Endodermal cell (in vitro differentiated cells): ENCODE measurements at regions not wholly inside any gene's neighbourhood (a gene's known extent, or its start where the extent isn't known, plus 50 kb on each side); places are given as distances from the start of the nearest gene placed in this dataset.

Source experiments
- DNase-seq: peaks from one replicate; pipeline ENCODE4 v3.0.0-alpha.2; 2017
- H3K27ac ChIP-seq: 2 replicates; pipeline ENCODE4 v1.5.1; 2013; ENCODE audit warnings: mild to moderate bottlenecking, low read depth, low read length, moderate library complexity
- H3K27me3 ChIP-seq: 2 replicates; pipeline ENCODE4 v1.6.1; 2013; ENCODE audit warnings: mild to moderate bottlenecking, low read length, moderate library complexity; ENCODE audit not compliant: insufficient read depth, control insufficient read depth, poor library complexity, severe bottlenecking
- H3K36me3 ChIP-seq: 2 replicates; pipeline ENCODE4 v1.7.0; 2013; ENCODE audit warnings: mild to moderate bottlenecking, low read length, moderate library complexity; ENCODE audit not compliant: control insufficient read depth, insufficient read depth
- H3K4me1 ChIP-seq: one replicate; pipeline ENCODE4 v1.7.0; 2013; ENCODE audit warnings: low read length; ENCODE audit not compliant: control insufficient read depth, insufficient read depth
- H3K4me3 ChIP-seq: 2 replicates; pipeline ENCODE4 v1.5.1; 2013; ENCODE audit warnings: mild to moderate bottlenecking, low read length, moderate library complexity
- H3K9ac ChIP-seq: 2 replicates; pipeline ENCODE4 v1.6.1; 2013; ENCODE audit warnings: mild to moderate bottlenecking, low read length, moderate library complexity; ENCODE audit not compliant: poor library complexity, severe bottlenecking; ENCODE audit errors: extremely low read depth
- H3K9me3 ChIP-seq: 2 replicates; pipeline ENCODE4 v1.6.1; 2013; ENCODE audit warnings: mild to moderate bottlenecking, low read length, moderate library complexity; ENCODE audit not compliant: control insufficient read depth
- H3K27ac Mint-ChIP-seq: 2 replicates; pipeline ENCODE4 v1.8.0; 2020; ENCODE audit warnings: mixed read lengths
- H3K27me3 Mint-ChIP-seq: 2 replicates; pipeline ENCODE4 v1.8.0; 2021; ENCODE audit warnings: mild to moderate bottlenecking, mixed read lengths; ENCODE audit not compliant: insufficient read depth
- H3K36me3 Mint-ChIP-seq: 2 replicates; pipeline ENCODE4 v1.8.0; 2020; ENCODE audit warnings: low read depth, mixed read lengths
- H3K4me1 Mint-ChIP-seq: 2 replicates; pipeline ENCODE4 v1.8.0; 2020; ENCODE audit warnings: mixed read lengths
- H3K4me3 Mint-ChIP-seq: 2 replicates; pipeline ENCODE4 v1.8.0; 2020; ENCODE audit warnings: mild to moderate bottlenecking, moderate library complexity, mixed read lengths
- H3K9me3 Mint-ChIP-seq: 2 replicates; pipeline ENCODE4 v1.8.0; 2020; ENCODE audit warnings: mild to moderate bottlenecking, mixed read lengths
- WGBS, 2 experiments: methylation state at CpG; one replicate each; pipeline versions ENCODE4 v1.1.5 to v1.1.7; 2013; ENCODE audit warnings: missing lambda C conversion rate in 2 of 2, mixed read lengths in 1 of 2; ENCODE audit not compliant: insufficient coverage in 1 of 2, insufficient read length in 1 of 2; 5-methylcytosine and 5-hydroxymethylcytosine counted together
- TF ChIP-seq, protein P1 (sequence below): fragments of 200-600 bp; sonication (generic); conservative IDR thresholded peaks from 2 replicates; pipeline ENCODE4 v1.5.0; 2021; ENCODE audit warnings: antibody characterized with exemption, mild to moderate bottlenecking

DNA sequence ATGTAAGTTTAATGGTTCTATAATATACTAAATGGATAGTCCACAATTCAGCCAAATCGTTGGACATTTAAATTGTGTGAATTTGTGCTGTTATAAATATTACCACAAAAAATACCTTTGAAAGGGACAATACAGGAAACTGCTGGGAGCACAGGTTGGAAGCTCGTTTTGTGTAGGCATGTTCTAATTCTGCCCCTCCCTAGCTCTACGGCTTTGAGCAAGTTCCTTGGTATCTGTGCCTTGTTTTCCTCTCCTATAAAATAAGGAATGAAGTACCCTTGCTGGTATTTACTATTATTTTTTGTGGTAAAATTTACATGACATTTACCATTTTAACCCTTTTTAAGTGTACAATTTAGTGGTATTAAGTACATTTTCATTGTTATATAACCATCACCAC lies 102.6 kb upstream of the SLC7A1 start:
- DNase-seq = no peak
- Mint-ChIP-seq H3K4me1 (no peaks in the 10 kb centered on the region), H3K9me3 (no peaks in the 10 kb centered on the region), H3K27me3 (peaks cover 3% of the 10 kb centered on the region), H3K27ac (no peak overlapping the region), H3K36me3 (no peaks in the 10 kb centered on the region), H3K4me3 (no peak overlapping the region)
- TF ChIP-seq, protein P1, sequence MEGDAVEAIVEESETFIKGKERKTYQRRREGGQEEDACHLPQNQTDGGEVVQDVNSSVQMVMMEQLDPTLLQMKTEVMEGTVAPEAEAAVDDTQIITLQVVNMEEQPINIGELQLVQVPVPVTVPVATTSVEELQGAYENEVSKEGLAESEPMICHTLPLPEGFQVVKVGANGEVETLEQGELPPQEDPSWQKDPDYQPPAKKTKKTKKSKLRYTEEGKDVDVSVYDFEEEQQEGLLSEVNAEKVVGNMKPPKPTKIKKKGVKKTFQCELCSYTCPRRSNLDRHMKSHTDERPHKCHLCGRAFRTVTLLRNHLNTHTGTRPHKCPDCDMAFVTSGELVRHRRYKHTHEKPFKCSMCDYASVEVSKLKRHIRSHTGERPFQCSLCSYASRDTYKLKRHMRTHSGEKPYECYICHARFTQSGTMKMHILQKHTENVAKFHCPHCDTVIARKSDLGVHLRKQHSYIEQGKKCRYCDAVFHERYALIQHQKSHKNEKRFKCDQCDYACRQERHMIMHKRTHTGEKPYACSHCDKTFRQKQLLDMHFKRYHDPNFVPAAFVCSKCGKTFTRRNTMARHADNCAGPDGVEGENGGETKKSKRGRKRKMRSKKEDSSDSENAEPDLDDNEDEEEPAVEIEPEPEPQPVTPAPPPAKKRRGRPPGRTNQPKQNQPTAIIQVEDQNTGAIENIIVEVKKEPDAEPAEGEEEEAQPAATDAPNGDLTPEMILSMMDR = no peak
- WGBS, 2 experiments = 86 to 100% methylated on average over 1 to 2 of the region's 3 CpGs
- Histone ChIP-seq H3K9ac (no peak overlapping the region), H3K4me1 (no peaks in the 10 kb centered on the region), H3K4me3 (no peak overlapping the region), H3K36me3 (no peaks in the 10 kb centered on the region), H3K9me3 (no peaks in the 10 kb centered on the region), H3K27ac (no peak overlapping the region), H3K27me3 (no peaks in the 10 kb centered on the region)

DNA sequence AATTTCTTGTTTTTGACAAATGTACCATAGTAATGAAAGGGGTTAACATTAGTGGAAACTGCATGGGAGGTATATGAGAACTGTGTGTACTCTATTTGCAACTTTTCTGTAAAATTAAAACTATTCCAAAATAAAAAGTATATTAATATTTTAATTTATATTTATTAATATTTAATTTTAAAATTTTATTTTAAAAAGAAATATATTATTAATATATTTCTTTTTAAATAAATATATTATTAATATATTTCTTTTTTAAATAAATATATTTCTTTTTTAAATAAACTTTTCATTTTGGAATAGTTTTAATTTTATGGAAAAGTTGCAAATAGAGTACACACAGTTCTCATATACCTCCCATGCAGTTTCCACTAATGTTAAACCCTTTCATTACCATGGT lies 101.1 kb upstream of the SLC7A1 start:
- no peaks in the 10 kb centered on the region for H3K36me3 ChIP-seq
- TF ChIP-seq, protein P1 = no peak
- H3K9me3 Mint-ChIP-seq = no peaks in the 10 kb centered on the region
- no peaks in the 10 kb centered on the region for H3K9me3 ChIP-seq
- H3K4me1 Mint-ChIP-seq = no peaks in the 10 kb centered on the region
- H3K36me3 Mint-ChIP-seq = no peaks in the 10 kb centered on the region
- no peaks in the 10 kb centered on the region for H3K27me3 ChIP-seq
- H3K27ac Mint-ChIP-seq = no peak overlapping the region
- no peaks in the 10 kb centered on the region for H3K4me1 ChIP-seq
- H3K4me3 Mint-ChIP-seq = no peak overlapping the region
- H3K27me3 Mint-ChIP-seq = peaks cover 2% of the 10 kb centered on the region
- no peak overlapping the region for H3K27ac ChIP-seq
- no peak overlapping the region for H3K4me3 ChIP-seq
- DNase-seq = no peak
- no peak overlapping the region for H3K9ac ChIP-seq

DNA sequence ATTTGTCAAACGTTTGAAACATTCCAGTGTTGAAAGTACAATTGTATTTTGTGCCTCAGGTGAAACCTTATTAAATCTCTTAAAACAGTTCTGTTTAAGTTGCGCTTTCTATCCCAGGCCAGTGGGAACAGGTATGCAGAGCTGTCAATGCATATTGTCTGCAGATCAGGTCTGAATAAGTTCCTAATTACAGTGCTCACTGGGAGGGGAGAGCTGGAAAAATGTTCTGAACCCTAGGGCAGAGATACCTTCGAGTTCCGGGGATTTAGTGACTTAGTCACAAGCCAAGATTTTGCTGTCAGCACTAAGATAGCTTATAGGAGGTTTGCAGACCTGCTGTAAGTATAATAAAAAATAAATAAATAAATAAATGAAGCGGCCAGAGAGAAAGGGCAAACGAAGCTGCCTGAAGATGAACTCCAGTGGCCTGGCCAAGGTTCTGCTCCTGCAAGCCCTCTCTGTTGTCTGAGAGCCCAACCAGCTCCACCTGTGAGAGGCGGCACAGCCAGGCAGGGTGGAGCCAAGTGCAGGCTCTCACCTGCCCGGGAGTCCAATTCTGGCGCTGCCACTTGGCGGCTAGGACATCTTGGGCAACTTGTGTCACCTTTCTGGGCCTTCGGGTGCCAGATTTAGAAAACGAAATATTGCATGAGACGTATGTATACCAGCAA lies 97.9 kb upstream of the SLC7A1 start:
- H3K36me3 Mint-ChIP-seq = no peaks in the 10 kb centered on the region
- H3K4me3 Mint-ChIP-seq = no peak overlapping the region
- no peaks in the 10 kb centered on the region for H3K9me3 Mint-ChIP-seq

More for the DNA sequence above, 97.9 kb upstream of the SLC7A1 start:
- no peak for DNase-seq
- H3K27me3 Mint-ChIP-seq = no peaks in the 10 kb centered on the region
- H3K27ac Mint-ChIP-seq = no peak overlapping the region
- Histone ChIP-seq H3K4me1 (no peaks in the 10 kb centered on the region), H3K36me3 (no peaks in the 10 kb centered on the region), H3K9ac (no peak overlapping the region), H3K9me3 (no peaks in the 10 kb centered on the region), H3K4me3 (no peak overlapping the region), H3K27me3 (no peaks in the 10 kb centered on the region), H3K27ac (no peak overlapping the region)
- TF ChIP-seq, protein P1 = no peak
- WGBS, 2 experiments = 93% methylated on average over 9 to 13 of the region's 13 CpGs
- H3K4me1 Mint-ChIP-seq = no peaks in the 10 kb centered on the region
